K562 (cell line): ENCODE measurements at regions not wholly inside any gene's neighbourhood (a gene's known extent, or its start where the extent isn't known, plus 50 kb on each side); places are given as distances from the start of the nearest gene placed in this dataset.

Source experiments
- ATAC-seq: fragments of 200-7000 bp; cut with Tn5 transposase; 3 replicates; pipeline ENCODE4 v1.9.1; 2020; ENCODE audit warnings: moderate library complexity
- BruUV-seq: library from RNA; stranded (reverse); fragments of 400-500 nt; replicated peaks from 2 replicates; lab custom pipeline; 2021; lab: Mats Ljungman, UMichigan
- CTCF ChIA-PET: fragments of 300-600 bp; formaldehyde crosslinking; extraction: SDS; loops from one replicate; lab custom pipeline; 2021; ENCODE audit warnings: low intra/inter-chr PET ratio; lab: Yijun Ruan, JAX
- POLR2A ChIA-PET: fragments of 300-600, 350-650 bp; sonication (Branson Sonifier 250); formaldehyde crosslinking; extraction: SDS; loops from one replicate; lab custom pipeline; 2021; ENCODE audit warnings: antibody characterized with exemption, inconsistent platforms; lab: Yijun Ruan, JAX
- DNase-seq, 4 experiments: peaks; one replicate each; pipeline versions ENCODE4 v3.0.0 to v3.0.0-alpha.2; 2011 to 2018; ENCODE audit warnings: low spot score in 3 of 4, mixed read lengths in 3 of 4; ENCODE audit errors: extremely low read depth in 1 of 4
- FAIRE-seq: peaks from 2 replicates; lab custom pipeline; 2011; peaks lifted over from hg19 to GRCh38; lab: Jason Lieb, UNC
- H2AFZ ChIP-seq: 2 replicates; pipeline ENCODE4 v1.6.0; 2011; ENCODE audit warnings: low read depth, low read length, control low read depth, inconsistent platforms
- H3K27ac ChIP-seq: fragments of 200-600 bp; 3 replicates; pipeline ENCODE4 v1.8.0; 2011; ENCODE audit warnings: low read depth, mild to moderate bottlenecking, control low read depth, inconsistent platforms, low read length, moderate library complexity, mixed read lengths; ENCODE audit errors: extremely low read depth
- H3K27me3 ChIP-seq, 2 experiments: fragments of 300-600 bp in 1 of 2; 2 replicates in 1 of 2; 3 replicates in 1 of 2; pipeline versions ENCODE4 v1.6.0 to v1.8.0; 2011; ENCODE audit warnings: inconsistent platforms in 2 of 2, low read length in 2 of 2, mild to moderate bottlenecking in 1 of 2, mixed read lengths in 1 of 2, moderate library complexity in 1 of 2; ENCODE audit not compliant: control insufficient read depth in 2 of 2, insufficient read depth in 2 of 2
- H3K36me3 ChIP-seq: fragments of 300-600 bp; 3 replicates; pipeline ENCODE4 v1.8.0; 2011; ENCODE audit warnings: mild to moderate bottlenecking, low read length, inconsistent platforms; ENCODE audit not compliant: control insufficient read depth, insufficient read depth
- H3K4me1 ChIP-seq, 2 experiments: fragments of 200-600 bp in 1 of 2; replicated peaks in 1 of 2; 2 replicates in 1 of 2; 3 replicates in 1 of 2; pipeline versions ENCODE4 v1.5.1 to v1.8.0; 2011; ENCODE audit warnings: inconsistent platforms in 2 of 2, low read length in 2 of 2, mild to moderate bottlenecking in 1 of 2, mixed read lengths in 1 of 2, moderate library complexity in 1 of 2; ENCODE audit not compliant: control insufficient read depth in 2 of 2, insufficient read depth in 2 of 2
- H3K4me2 ChIP-seq: 2 replicates; pipeline ENCODE4 v1.6.1; 2011; ENCODE audit warnings: low read length, control low read depth, inconsistent platforms, mixed read lengths; ENCODE audit not compliant: insufficient read depth
- H3K4me3 ChIP-seq: fragments of 200-600 bp; sonication (generic), shearing (Covaris generic); 2 replicates; pipeline ENCODE4 v1.5.1; 2016; ENCODE audit warnings: control low read depth, inconsistent platforms
- H3K79me2 ChIP-seq: fragments of 200-600 bp; 3 replicates; pipeline ENCODE4 v1.8.0; 2011; ENCODE audit warnings: low read length, inconsistent platforms; ENCODE audit not compliant: control insufficient read depth, insufficient read depth
- H3K9ac ChIP-seq, 2 experiments: 2 replicates each; pipeline versions ENCODE4 v1.6.0 to v1.6.1; 2011; ENCODE audit warnings: low read depth in 2 of 2, low read length in 2 of 2, control low read depth in 1 of 2, inconsistent platforms in 1 of 2, mild to moderate bottlenecking in 1 of 2, mixed read lengths in 1 of 2; ENCODE audit not compliant: insufficient read depth in 1 of 2
- H3K9me1 ChIP-seq: one replicate; pipeline ENCODE4 v1.6.0; 2011; ENCODE audit warnings: inconsistent platforms, mild to moderate bottlenecking, low read length, moderate library complexity; ENCODE audit not compliant: control insufficient read depth, insufficient read depth
- H3K9me3 ChIP-seq: replicated peaks from 2 replicates; pipeline ENCODE4 v1.5.1; 2011; ENCODE audit warnings: low read depth, low read length, inconsistent platforms; ENCODE audit not compliant: control insufficient read depth, insufficient read depth
- H4K20me1 ChIP-seq: replicated peaks from 2 replicates; pipeline ENCODE4 v1.6.1; 2011; ENCODE audit warnings: low read length, inconsistent platforms, mixed read lengths; ENCODE audit not compliant: control insufficient read depth, insufficient read depth
- FOXP1 ChIP-seq: sonication (generic); formaldehyde crosslinking; IDR thresholded peaks from 2 replicates; pipeline ENCODE4 v1.8.0; 2022; ENCODE audit warnings: mild to moderate bottlenecking, missing genetic modification reagents
- HSF4 ChIP-seq: fragments of 250-450 bp; sonication (Bioruptor Pico); IDR thresholded peaks from 2 replicates; pipeline ENCODE4 v2.1.2; 2022; ENCODE audit warnings: mild to moderate bottlenecking, moderate library complexity, borderline replicate concordance
- JUND ChIP-seq, 2 experiments: IDR thresholded peaks; 2 replicates in 1 of 2; 3 replicates in 1 of 2; pipeline ENCODE4 v1.6.1; 2011; ENCODE audit warnings: borderline replicate concordance in 2 of 2, low read depth in 2 of 2, low read length in 2 of 2, improper control_type of control experiment in 1 of 2, missing biosample characterization in 1 of 2, missing genetic modification characterization in 1 of 2, missing genetic modification reagents in 1 of 2
- KLF16 ChIP-seq: IDR thresholded peaks from 2 replicates; pipeline ENCODE4 v1.6.1; 2016; ENCODE audit warnings: antibody characterized with exemption
- PHF8 ChIP-seq: fragments of 200-600 bp; sonication (generic); IDR thresholded peaks from 2 replicates; pipeline ENCODE4 v1.6.1; 2012; ENCODE audit warnings: mixed run types, mild to moderate bottlenecking, inconsistent platforms, low read length, moderate library complexity, borderline replicate concordance
- TEAD2 ChIP-seq: fragments of 450-650 bp; IDR thresholded peaks from 2 replicates; pipeline ENCODE4 v1.6.1; 2016; ENCODE audit warnings: missing genetic modification characterization, control low read depth, missing compliant biosample characterization
- TRIM28 ChIP-seq: fragments of 450-650 bp; IDR thresholded peaks from 2 replicates; pipeline ENCODE4 v1.6.1; 2017
- YBX1 ChIP-seq: fragments of 450-650 bp; IDR thresholded peaks from 2 replicates; pipeline ENCODE4 v1.7.1; 2016; ENCODE audit warnings: mild to moderate bottlenecking
- ZSCAN32 ChIP-seq: fragments of 450-650 bp; formaldehyde crosslinking; IDR thresholded peaks from 2 replicates; pipeline ENCODE4 v1.4.0; 2020; ENCODE audit warnings: mild to moderate bottlenecking, moderate library complexity
- ZZZ3 ChIP-seq: fragments of 450-650 bp; IDR thresholded peaks from 2 replicates; pipeline ENCODE4 v1.6.1; 2016; ENCODE audit warnings: antibody characterized with exemption, mild to moderate bottlenecking, moderate library complexity
- WGBS: fragments of 100-300 bp; shearing (Covaris generic); methylation state at CpG from one replicate; pipeline ENCODE4 v1.1.6; 2016; ENCODE audit warnings: low coverage, mixed read lengths; ENCODE audit not compliant: insufficient coverage; ENCODE audit errors: missing lambda C conversion rate; 5-methylcytosine and 5-hydroxymethylcytosine counted together
- in situ Hi-C: fragments of 300-500 bp; cut with MboI; formaldehyde crosslinking; loops from 4 replicates; pipeline ENCODE4 v1.15.0; 2018; ENCODE audit warnings: inconsistent platforms, mixed read lengths
- intact Hi-C: fragments of 100-400 bp; cut with micrococcal nuclease; formaldehyde crosslinking; loops from 2 replicates; pipeline ENCODE4 v1.14.2; 2022
- TF ChIP-seq, protein P1 (sequence below), 2 experiments: fragments of 450-650 bp; formaldehyde crosslinking in 1 of 2; IDR thresholded peaks; 2 replicates each; pipeline versions ENCODE4 v1.4.0 to v1.6.1; 2014 to 2020; ENCODE audit warnings: mild to moderate bottlenecking in 2 of 2, borderline replicate concordance in 1 of 2, low read depth in 1 of 2
- TF ChIP-seq, protein P2 (sequence below): fragments of 250-450 bp; sonication (Bioruptor Pico); IDR thresholded peaks from 2 replicates; pipeline ENCODE4 v1.5.0; 2021

GRCh38 chr4:163662768-163663167 lies 168.3 kb downstream of the TMA16 start (continued):
- no peak for TF ChIP-seq JUND (IDR thresholded peaks at IDR 0.05; ENCODE audit: borderline replicate concordance, low read depth, low read length)
- no peak for TF ChIP-seq JUND (tag; IDR thresholded peaks at IDR 0.05; ENCODE audit: borderline replicate concordance, low read depth, low read length)

- no peaks in the 10 kb centered on the region for H3K36me3 ChIP-seq
- H3K4me3 ChIP-seq = no peak overlapping the region
- no peak overlapping the region for H3K9ac ChIP-seq
- intact Hi-C loops = no loop called here
- H3K79me2 ChIP-seq = no peaks in the 10 kb centered on the region
- CTCF ChIA-PET = no interaction called here
- H4K20me1 ChIP-seq = no peaks in the 10 kb centered on the region
- H3K9me1 ChIP-seq = no peaks in the 10 kb centered on the region
- 2% methylated on average over 5 of the region's 5 CpGs for WGBS
- H3K4me2 ChIP-seq = no peak overlapping the region
- H3K4me1 ChIP-seq = no peaks in the 10 kb centered on the region
- FAIRE-seq (no peak), DNase-seq (no peak), ATAC-seq (no peak)
- no peak overlapping the region for H2AFZ ChIP-seq
- no TSS peak for BruUV-seq
- no peaks in the 10 kb centered on the region for H3K9me3 ChIP-seq
- H3K27ac ChIP-seq = no peak overlapping the region
- no peaks in the 10 kb centered on the region for H3K27me3 ChIP-seq
- POLR2A ChIA-PET = no interaction called here
- in situ Hi-C loops = no loop called here
- TF ChIP-seq HSF4 (CRISPR knock-in tag) (no peak), YBX1 (no peak), TRIM28 (no peak), ZZZ3 (no peak), TEAD2 (tag) (no peak), ZSCAN32 (CRISPR knock-in tag) (no peak), KLF16 (no peak), PHF8 (no peak), FOXP1 (CRISPR knock-in tag) (no peak)
- TF ChIP-seq, protein P1, sequence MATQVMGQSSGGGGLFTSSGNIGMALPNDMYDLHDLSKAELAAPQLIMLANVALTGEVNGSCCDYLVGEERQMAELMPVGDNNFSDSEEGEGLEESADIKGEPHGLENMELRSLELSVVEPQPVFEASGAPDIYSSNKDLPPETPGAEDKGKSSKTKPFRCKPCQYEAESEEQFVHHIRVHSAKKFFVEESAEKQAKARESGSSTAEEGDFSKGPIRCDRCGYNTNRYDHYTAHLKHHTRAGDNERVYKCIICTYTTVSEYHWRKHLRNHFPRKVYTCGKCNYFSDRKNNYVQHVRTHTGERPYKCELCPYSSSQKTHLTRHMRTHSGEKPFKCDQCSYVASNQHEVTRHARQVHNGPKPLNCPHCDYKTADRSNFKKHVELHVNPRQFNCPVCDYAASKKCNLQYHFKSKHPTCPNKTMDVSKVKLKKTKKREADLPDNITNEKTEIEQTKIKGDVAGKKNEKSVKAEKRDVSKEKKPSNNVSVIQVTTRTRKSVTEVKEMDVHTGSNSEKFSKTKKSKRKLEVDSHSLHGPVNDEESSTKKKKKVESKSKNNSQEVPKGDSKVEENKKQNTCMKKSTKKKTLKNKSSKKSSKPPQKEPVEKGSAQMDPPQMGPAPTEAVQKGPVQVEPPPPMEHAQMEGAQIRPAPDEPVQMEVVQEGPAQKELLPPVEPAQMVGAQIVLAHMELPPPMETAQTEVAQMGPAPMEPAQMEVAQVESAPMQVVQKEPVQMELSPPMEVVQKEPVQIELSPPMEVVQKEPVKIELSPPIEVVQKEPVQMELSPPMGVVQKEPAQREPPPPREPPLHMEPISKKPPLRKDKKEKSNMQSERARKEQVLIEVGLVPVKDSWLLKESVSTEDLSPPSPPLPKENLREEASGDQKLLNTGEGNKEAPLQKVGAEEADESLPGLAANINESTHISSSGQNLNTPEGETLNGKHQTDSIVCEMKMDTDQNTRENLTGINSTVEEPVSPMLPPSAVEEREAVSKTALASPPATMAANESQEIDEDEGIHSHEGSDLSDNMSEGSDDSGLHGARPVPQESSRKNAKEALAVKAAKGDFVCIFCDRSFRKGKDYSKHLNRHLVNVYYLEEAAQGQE (IDR thresholded peaks at IDR 0.05; ENCODE audit: borderline replicate concordance) = no peak
- TF ChIP-seq, protein P1 (CRISPR knock-in tag; IDR thresholded peaks at IDR 0.05; ENCODE audit: low read depth) = no peak
- TF ChIP-seq, protein P2, sequence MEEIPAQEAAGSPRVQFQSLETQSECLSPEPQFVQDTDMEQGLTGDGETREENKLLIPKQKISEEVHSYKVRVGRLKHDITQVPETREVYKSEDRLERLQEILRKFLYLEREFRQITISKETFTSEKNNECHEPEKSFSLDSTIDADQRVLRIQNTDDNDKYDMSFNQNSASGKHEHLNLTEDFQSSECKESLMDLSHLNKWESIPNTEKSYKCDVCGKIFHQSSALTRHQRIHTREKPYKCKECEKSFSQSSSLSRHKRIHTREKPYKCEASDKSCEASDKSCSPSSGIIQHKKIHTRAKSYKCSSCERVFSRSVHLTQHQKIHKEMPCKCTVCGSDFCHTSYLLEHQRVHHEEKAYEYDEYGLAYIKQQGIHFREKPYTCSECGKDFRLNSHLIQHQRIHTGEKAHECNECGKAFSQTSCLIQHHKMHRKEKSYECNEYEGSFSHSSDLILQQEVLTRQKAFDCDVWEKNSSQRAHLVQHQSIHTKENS (CRISPR knock-in tag) = no peak
These were observed 169.2 kb downstream of the TMA16 start for GRCh38 chr4:163663454-163664225.
